ENCODE measurements at regions not wholly inside any gene's neighbourhood (a gene's known extent, or its start where the extent isn't known, plus 50 kb on each side); places are given as distances from the start of the nearest gene placed in this dataset.

DNA sequence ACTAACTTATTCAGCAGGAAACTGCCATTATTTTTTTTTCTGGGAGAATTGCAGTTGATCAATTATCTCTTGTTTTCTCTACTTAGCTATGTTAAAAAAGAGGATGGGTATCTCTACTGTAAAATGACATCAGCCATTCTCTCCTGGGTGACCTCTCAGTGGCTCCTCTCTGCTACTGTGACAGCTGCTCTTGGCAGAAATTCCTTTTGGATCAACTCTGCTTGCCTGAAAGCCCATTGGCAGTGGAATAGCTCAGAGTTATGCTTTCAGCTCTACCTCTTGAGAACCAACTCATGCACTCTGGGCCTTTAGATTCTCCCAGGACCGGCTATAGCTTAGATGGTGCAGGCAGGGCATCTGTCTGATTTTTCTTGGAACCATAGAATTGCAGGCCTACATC is 99.9 kb upstream of the GAP43 start:
- Histone ChIP-seq H3K27me3 (ENCODE audit: control insufficient read depth in 2 of 2, insufficient read depth in 1 of 2, low read length in 1 of 2) (no peaks in the 10 kb centered on the region), H3K9me3 (ENCODE audit: control insufficient read depth in 2 of 2, insufficient read depth in 1 of 2, low read length in 1 of 2) (no peaks in the 10 kb centered on the region), H3K4me1 (ENCODE audit: control insufficient read depth in 2 of 2, insufficient read depth in 2 of 2, low read length in 2 of 2) (no peaks in the 10 kb centered on the region), H3K27ac (ENCODE audit: low read depth in 1 of 2, low read length in 1 of 2) (no peak overlapping the region), H3K36me3 (ENCODE audit: control insufficient read depth in 2 of 2, insufficient read depth in 2 of 2, low read length in 1 of 2) (no peaks in the 10 kb centered on the region), H3K4me3 (ENCODE audit: low read length in 2 of 2) (no peak overlapping the region)
- WGBS = 96% methylated on average over 1 of the region's 1 CpG
- no peak for DNase-seq (ENCODE audit: low read depth in 6 of 9, low spot score in 9 of 9)

DNA sequence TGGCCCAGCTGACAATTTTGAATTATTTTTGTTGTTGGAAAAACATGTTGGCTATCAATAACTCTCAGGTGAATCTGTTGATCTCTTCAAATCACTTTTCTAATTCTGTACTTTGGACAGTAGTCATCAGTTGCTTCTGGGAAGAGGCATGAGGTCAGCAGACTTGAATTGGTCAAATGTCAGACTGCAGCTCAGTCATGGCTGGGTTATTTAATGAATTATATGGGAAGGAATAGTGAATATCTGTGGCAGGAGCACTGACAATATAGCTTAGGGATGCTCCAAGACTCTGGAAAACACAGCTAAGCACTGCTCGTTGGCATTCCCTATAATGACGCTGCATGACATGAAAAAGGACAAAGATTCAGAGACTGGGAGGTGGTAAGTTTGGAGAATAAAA is 98.8 kb upstream of the GAP43 start:
- H3K9me3 ChIP-seq (ENCODE audit: control insufficient read depth in 2 of 2, insufficient read depth in 1 of 2, low read length in 1 of 2) = no peaks in the 10 kb centered on the region
- H3K4me3 ChIP-seq (ENCODE audit: low read length in 2 of 2) = no peak overlapping the region
- WGBS = 45% methylated on average over 2 of the region's 2 CpGs
- no peak for DNase-seq (ENCODE audit: low read depth in 6 of 9, low spot score in 9 of 9)
- H3K36me3 ChIP-seq (ENCODE audit: control insufficient read depth in 2 of 2, insufficient read depth in 2 of 2, low read length in 1 of 2) = no peaks in the 10 kb centered on the region
- H3K27ac ChIP-seq (ENCODE audit: low read depth in 1 of 2, low read length in 1 of 2) = no peak overlapping the region
- H3K4me1 ChIP-seq (ENCODE audit: control insufficient read depth in 2 of 2, insufficient read depth in 2 of 2, low read length in 2 of 2) = no peaks in the 10 kb centered on the region
- H3K27me3 ChIP-seq (ENCODE audit: control insufficient read depth in 2 of 2, insufficient read depth in 1 of 2, low read length in 1 of 2) = no peaks in the 10 kb centered on the region

GRCh38 chr3:115525731-115526130 is 97.6 kb upstream of the GAP43 start:
- 95% methylated on average over 1 of the region's 1 CpG for WGBS
- Histone ChIP-seq H3K9me3 (ENCODE audit: control insufficient read depth in 2 of 2, insufficient read depth in 1 of 2, low read length in 1 of 2) (no peaks in the 10 kb centered on the region), H3K27me3 (ENCODE audit: control insufficient read depth in 2 of 2, insufficient read depth in 1 of 2, low read length in 1 of 2) (no peaks in the 10 kb centered on the region), H3K4me1 (ENCODE audit: control insufficient read depth in 2 of 2, insufficient read depth in 2 of 2, low read length in 2 of 2) (no peaks in the 10 kb centered on the region), H3K4me3 (ENCODE audit: low read length in 2 of 2) (no peak overlapping the region), H3K27ac (ENCODE audit: low read depth in 1 of 2, low read length in 1 of 2) (no peak overlapping the region), H3K36me3 (ENCODE audit: control insufficient read depth in 2 of 2, insufficient read depth in 2 of 2, low read length in 1 of 2) (no peaks in the 10 kb centered on the region)
- DNase-seq (ENCODE audit: low read depth in 6 of 9, low spot score in 9 of 9) = no peak

DNA sequence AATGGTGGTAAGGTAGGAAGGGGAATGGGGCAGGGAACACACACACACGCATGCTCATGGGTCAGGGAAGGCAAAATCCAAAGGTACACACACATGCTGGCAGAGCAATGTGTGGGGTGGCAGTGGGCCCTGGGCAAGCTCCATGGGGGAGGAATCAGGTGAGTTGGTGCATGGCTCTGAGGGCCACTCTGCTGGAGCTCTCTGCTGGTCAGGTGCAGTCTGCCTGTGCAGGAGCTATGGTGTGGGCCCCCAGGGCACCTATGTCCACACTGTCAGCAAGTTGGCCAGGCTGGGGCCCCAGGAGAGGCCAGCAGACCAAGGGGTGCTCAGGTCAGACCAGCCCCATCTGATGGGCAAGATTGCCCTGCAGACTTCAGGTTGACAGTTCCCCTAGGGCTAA is 90.1 kb upstream of the GAP43 start:
- no peaks in the 10 kb centered on the region for H3K4me1 ChIP-seq (ENCODE audit: control insufficient read depth in 2 of 2, insufficient read depth in 2 of 2, low read length in 2 of 2)
- no peak overlapping the region for H3K27ac ChIP-seq (ENCODE audit: low read depth in 1 of 2, low read length in 1 of 2)
- no peaks in the 10 kb centered on the region for H3K27me3 ChIP-seq (ENCODE audit: control insufficient read depth in 2 of 2, insufficient read depth in 1 of 2, low read length in 1 of 2)
- H3K36me3 ChIP-seq (ENCODE audit: control insufficient read depth in 2 of 2, insufficient read depth in 2 of 2, low read length in 1 of 2) = no peaks in the 10 kb centered on the region
- no peak overlapping the region for H3K4me3 ChIP-seq (ENCODE audit: low read length in 2 of 2)
- no peaks in the 10 kb centered on the region for H3K9me3 ChIP-seq (ENCODE audit: control insufficient read depth in 2 of 2, insufficient read depth in 1 of 2, low read length in 1 of 2)
- DNase-seq (ENCODE audit: low read depth in 6 of 9, low spot score in 9 of 9) = no peak
- 95% methylated on average over 1 of the region's 1 CpG for WGBS

GRCh38 chr3:115536171-115536570 is 87.1 kb upstream of the GAP43 start:
- no peaks in the 10 kb centered on the region for H3K36me3 ChIP-seq (ENCODE audit: control insufficient read depth in 2 of 2, insufficient read depth in 2 of 2, low read length in 1 of 2)
- H3K9me3 ChIP-seq (ENCODE audit: control insufficient read depth in 2 of 2, insufficient read depth in 1 of 2, low read length in 1 of 2) = no peaks in the 10 kb centered on the region
- no peaks in the 10 kb centered on the region for H3K27me3 ChIP-seq (ENCODE audit: control insufficient read depth in 2 of 2, insufficient read depth in 1 of 2, low read length in 1 of 2)
- no peak overlapping the region for H3K4me3 ChIP-seq (ENCODE audit: low read length in 2 of 2)
- DNase-seq (ENCODE audit: low read depth in 6 of 9, low spot score in 9 of 9) = no peak
- WGBS = 96% methylated on average over 2 of the region's 2 CpGs
- H3K4me1 ChIP-seq (ENCODE audit: control insufficient read depth in 2 of 2, insufficient read depth in 2 of 2, low read length in 2 of 2) = no peaks in the 10 kb centered on the region
- no peak overlapping the region for H3K27ac ChIP-seq (ENCODE audit: low read depth in 1 of 2, low read length in 1 of 2)

DNA sequence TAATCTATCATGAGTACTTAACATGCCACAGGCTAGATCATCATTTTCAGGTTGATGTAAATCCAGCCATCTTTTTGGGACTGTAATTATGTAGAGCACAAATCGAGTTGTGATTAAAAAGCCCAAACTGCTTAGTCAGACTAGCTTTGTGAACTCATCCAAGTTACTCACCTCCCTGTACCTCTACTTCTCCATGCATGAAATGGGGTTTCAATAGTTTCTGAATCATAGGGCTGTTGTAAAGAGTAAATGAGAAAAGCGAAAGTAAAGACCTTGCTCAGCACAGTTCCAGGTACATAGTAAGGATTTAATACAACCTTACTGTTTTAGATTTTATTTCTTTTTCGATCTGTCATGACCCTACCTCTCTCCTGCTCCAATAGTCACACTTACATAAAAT is 85.6 kb upstream of the GAP43 start:
- Histone ChIP-seq H3K36me3 (ENCODE audit: control insufficient read depth in 2 of 2, insufficient read depth in 2 of 2, low read length in 1 of 2) (no peaks in the 10 kb centered on the region), H3K4me3 (ENCODE audit: low read length in 2 of 2) (no peak overlapping the region), H3K4me1 (ENCODE audit: control insufficient read depth in 2 of 2, insufficient read depth in 2 of 2, low read length in 2 of 2) (no peaks in the 10 kb centered on the region), H3K9me3 (ENCODE audit: control insufficient read depth in 2 of 2, insufficient read depth in 1 of 2, low read length in 1 of 2) (no peaks in the 10 kb centered on the region), H3K27me3 (ENCODE audit: control insufficient read depth in 2 of 2, insufficient read depth in 1 of 2, low read length in 1 of 2) (no peaks in the 10 kb centered on the region), H3K27ac (ENCODE audit: low read depth in 1 of 2, low read length in 1 of 2) (no peak overlapping the region)
- 92% methylated on average over 3 of the region's 3 CpGs for WGBS
- no peak for DNase-seq (ENCODE audit: low read depth in 6 of 9, low spot score in 9 of 9)

DNA sequence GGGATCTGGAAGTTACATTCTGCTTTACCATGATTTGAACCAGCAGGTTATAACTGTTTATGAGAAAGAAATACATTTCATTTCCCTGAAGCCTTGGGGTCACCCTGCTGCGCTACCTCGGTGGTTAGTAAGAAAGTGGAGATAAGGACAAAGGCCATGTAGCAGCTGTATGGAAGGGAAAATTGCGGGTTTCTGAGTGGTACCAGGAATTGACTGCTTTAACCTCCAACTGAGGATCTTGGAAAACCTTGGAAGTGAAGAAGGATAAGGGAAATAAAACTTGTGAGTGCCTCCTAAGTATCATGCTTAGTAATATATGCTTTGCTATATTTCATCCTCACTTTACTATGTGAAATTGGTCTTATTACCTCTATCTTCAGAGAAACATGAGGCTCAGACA is 76.1 kb upstream of the GAP43 start:
- Histone ChIP-seq H3K9me3 (ENCODE audit: control insufficient read depth in 2 of 2, insufficient read depth in 1 of 2, low read length in 1 of 2) (no peaks in the 10 kb centered on the region), H3K4me1 (ENCODE audit: control insufficient read depth in 2 of 2, insufficient read depth in 2 of 2, low read length in 2 of 2) (no peaks in the 10 kb centered on the region), H3K4me3 (ENCODE audit: low read length in 2 of 2) (no peak overlapping the region), H3K36me3 (ENCODE audit: control insufficient read depth in 2 of 2, insufficient read depth in 2 of 2, low read length in 1 of 2) (no peaks in the 10 kb centered on the region), H3K27me3 (ENCODE audit: control insufficient read depth in 2 of 2, insufficient read depth in 1 of 2, low read length in 1 of 2) (no peaks in the 10 kb centered on the region), H3K27ac (ENCODE audit: low read depth in 1 of 2, low read length in 1 of 2) (no peak overlapping the region)
- DNase-seq (ENCODE audit: low read depth in 6 of 9, low spot score in 9 of 9) = no peak
- 95% methylated on average over 3 of the region's 3 CpGs for WGBS

DNA sequence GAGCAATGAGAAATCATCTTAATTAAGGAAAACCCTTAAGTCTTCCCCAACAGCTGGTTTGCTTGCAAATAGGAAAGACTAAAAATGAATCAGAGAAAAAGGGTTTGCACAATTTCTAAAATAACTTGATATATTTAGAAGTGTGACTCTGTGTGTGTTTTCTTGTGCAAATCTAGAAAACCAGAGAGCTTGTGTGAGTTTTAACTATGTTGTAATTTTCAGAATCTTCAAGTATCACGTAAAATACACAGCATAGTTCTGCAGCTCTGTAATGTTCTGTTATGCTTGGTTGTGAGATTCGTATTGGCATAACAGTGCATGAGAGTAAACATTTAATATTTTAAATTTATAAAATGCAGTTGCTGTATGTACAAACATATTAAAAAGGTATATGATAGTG is 74.7 kb upstream of the GAP43 start:
- DNase-seq (ENCODE audit: low read depth in 6 of 9, low spot score in 9 of 9) = no peak
- no peaks in the 10 kb centered on the region for H3K27me3 ChIP-seq (ENCODE audit: control insufficient read depth in 2 of 2, insufficient read depth in 1 of 2, low read length in 1 of 2)
- no peaks in the 10 kb centered on the region for H3K9me3 ChIP-seq (ENCODE audit: control insufficient read depth in 2 of 2, insufficient read depth in 1 of 2, low read length in 1 of 2)
- H3K4me1 ChIP-seq (ENCODE audit: control insufficient read depth in 2 of 2, insufficient read depth in 2 of 2, low read length in 2 of 2) = no peaks in the 10 kb centered on the region
- 95% methylated on average over 2 of the region's 2 CpGs for WGBS
- no peak overlapping the region for H3K4me3 ChIP-seq (ENCODE audit: low read length in 2 of 2)
- H3K36me3 ChIP-seq (ENCODE audit: control insufficient read depth in 2 of 2, insufficient read depth in 2 of 2, low read length in 1 of 2) = no peaks in the 10 kb centered on the region
- no peak overlapping the region for H3K27ac ChIP-seq (ENCODE audit: low read depth in 1 of 2, low read length in 1 of 2)

GRCh38 chr3:115549071-115549470 is 74.2 kb upstream of the GAP43 start:
- H3K27me3 ChIP-seq (ENCODE audit: control insufficient read depth in 2 of 2, insufficient read depth in 1 of 2, low read length in 1 of 2) = no peaks in the 10 kb centered on the region
- WGBS = 96% methylated on average over 2 of the region's 2 CpGs
- no peaks in the 10 kb centered on the region for H3K4me1 ChIP-seq (ENCODE audit: control insufficient read depth in 2 of 2, insufficient read depth in 2 of 2, low read length in 2 of 2)
- no peak for DNase-seq (ENCODE audit: low read depth in 6 of 9, low spot score in 9 of 9)
- H3K36me3 ChIP-seq (ENCODE audit: control insufficient read depth in 2 of 2, insufficient read depth in 2 of 2, low read length in 1 of 2) = no peaks in the 10 kb centered on the region
- no peak overlapping the region for H3K27ac ChIP-seq (ENCODE audit: low read depth in 1 of 2, low read length in 1 of 2)
- no peaks in the 10 kb centered on the region for H3K9me3 ChIP-seq (ENCODE audit: control insufficient read depth in 2 of 2, insufficient read depth in 1 of 2, low read length in 1 of 2)
- no peak overlapping the region for H3K4me3 ChIP-seq (ENCODE audit: low read length in 2 of 2)

- H3K9me3 ChIP-seq (ENCODE audit: control insufficient read depth in 2 of 2, insufficient read depth in 1 of 2, low read length in 1 of 2) = no peaks in the 10 kb centered on the region
- H3K27ac ChIP-seq (ENCODE audit: low read depth in 1 of 2, low read length in 1 of 2) = no peak overlapping the region
- no peak overlapping the region for H3K4me3 ChIP-seq (ENCODE audit: low read length in 2 of 2)
- H3K27me3 ChIP-seq (ENCODE audit: control insufficient read depth in 2 of 2, insufficient read depth in 1 of 2, low read length in 1 of 2) = no peaks in the 10 kb centered on the region
- H3K4me1 ChIP-seq (ENCODE audit: control insufficient read depth in 2 of 2, insufficient read depth in 2 of 2, low read length in 2 of 2) = no peaks in the 10 kb centered on the region
- H3K36me3 ChIP-seq (ENCODE audit: control insufficient read depth in 2 of 2, insufficient read depth in 2 of 2, low read length in 1 of 2) = no peaks in the 10 kb centered on the region
- no peak for DNase-seq (ENCODE audit: low read depth in 6 of 9, low spot score in 9 of 9)
- WGBS = 97% methylated on average over 1 of the region's 1 CpG
Measured at GRCh38 chr3:115550285-115550761, 73.0 kb upstream of the GAP43 start.
